Bronchial epithelial cell (primary cell): ENCODE measurements at regions not wholly inside any gene's neighbourhood (a gene's known extent, or its start where the extent isn't known, plus 50 kb on each side); places are given as distances from the start of the nearest gene placed in this dataset.
A peak's percentile ranks its signal among the peaks of the same experiment; 100 is the strongest.

ENCODE experiments used
- DNase-seq: peaks from one replicate; pipeline ENCODE4 v3.0.0-alpha.2; 2010; ENCODE audit warnings: low read depth
- FAIRE-seq: peaks from 2 replicates; lab custom pipeline; 2011; peaks lifted over from hg19 to GRCh38; lab: Jason Lieb, UNC
- H3K27me3 ChIP-seq: 2 replicates; pipeline ENCODE4 v1.5.1; 2011; ENCODE audit warnings: low read length; ENCODE audit not compliant: control insufficient read depth, insufficient read depth
- H3K36me3 ChIP-seq: 2 replicates; pipeline ENCODE4 v1.5.1; 2011; ENCODE audit warnings: low read length; ENCODE audit not compliant: control insufficient read depth, insufficient read depth
- H3K4me3 ChIP-seq: 2 replicates; pipeline ENCODE4 v1.5.1; 2011; ENCODE audit warnings: mild to moderate bottlenecking, low read depth, low read length, control low read depth
- CTCF ChIP-seq: IDR thresholded peaks from 2 replicates; pipeline ENCODE4 v1.5.1; 2011; ENCODE audit warnings: mild to moderate bottlenecking, moderate library complexity, low read length, control low read depth, inconsistent platforms; ENCODE audit not compliant: insufficient read depth, severe bottlenecking

- no peak for TF ChIP-seq CTCF
- DNase-seq: peak; percentile 59
- Histone ChIP-seq H3K36me3 (no peaks in the 10 kb centered on the region), H3K27me3 (no peaks in the 10 kb centered on the region), H3K4me3 (no peak overlapping the region)
- FAIRE-seq: peak; percentile 18
These were observed 586.9 kb upstream of the NR3C2 start for GRCh38 chr4:149029056-149029651.

DNA sequence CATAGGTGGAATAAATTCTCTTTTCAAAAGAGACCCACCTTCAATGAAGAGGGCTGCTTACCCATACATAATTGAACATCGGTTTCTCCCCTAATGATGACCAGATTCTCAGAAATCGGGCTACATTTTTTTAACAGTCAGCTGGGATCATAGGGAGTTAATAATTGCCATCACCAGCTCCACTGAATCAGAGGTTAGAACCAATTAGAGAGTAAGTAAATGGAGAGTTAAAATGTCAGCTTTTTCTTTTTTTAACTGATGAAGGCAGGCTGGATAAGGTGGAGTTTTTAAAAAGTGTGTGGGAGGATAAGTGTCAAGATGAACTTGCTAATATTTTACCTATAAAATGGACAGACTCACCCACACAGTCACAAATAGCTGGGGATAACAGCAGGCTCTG lies 584.5 kb upstream of the NR3C2 start:
- DNase-seq: no peak
- no peak for FAIRE-seq
- Histone ChIP-seq H3K36me3 (no peaks in the 10 kb centered on the region), H3K4me3 (no peak overlapping the region), H3K27me3 (no peaks in the 10 kb centered on the region)
- no peak for TF ChIP-seq CTCF

DNA sequence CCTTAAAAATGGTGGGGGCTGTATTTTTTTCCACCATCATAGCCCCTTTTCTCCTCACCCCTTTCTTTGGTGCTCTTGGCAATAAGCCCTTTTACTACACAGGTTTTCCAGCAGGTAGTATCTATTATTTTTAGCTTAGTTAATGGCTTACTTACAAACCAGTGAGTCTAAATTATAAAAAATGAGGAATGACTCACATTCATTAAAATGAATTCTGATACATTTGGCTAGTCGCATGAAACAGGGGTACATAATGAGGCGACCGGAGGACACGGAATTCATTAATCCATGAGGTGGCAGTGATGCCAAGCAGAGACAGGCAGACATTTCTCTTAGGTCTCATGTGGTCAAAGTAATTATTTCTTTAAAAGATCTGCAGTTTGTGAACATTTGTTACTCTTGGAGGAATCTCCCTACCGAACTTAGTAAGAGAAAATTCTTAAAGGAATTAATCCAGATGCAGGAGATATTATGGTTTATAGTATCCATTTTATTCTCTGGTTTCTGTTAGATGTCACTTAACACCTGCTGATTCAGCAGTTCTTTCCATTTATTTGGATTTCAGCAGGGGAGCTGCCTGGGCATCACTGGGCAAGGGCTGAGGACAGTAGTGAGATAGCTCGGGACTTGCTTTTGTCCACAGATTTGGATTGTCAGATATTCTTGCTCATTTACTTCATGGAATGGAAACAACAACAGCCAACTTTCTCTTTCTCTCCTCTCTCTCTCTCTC lies 575.0 kb upstream of the NR3C2 start:
- no peak for FAIRE-seq

DNA sequence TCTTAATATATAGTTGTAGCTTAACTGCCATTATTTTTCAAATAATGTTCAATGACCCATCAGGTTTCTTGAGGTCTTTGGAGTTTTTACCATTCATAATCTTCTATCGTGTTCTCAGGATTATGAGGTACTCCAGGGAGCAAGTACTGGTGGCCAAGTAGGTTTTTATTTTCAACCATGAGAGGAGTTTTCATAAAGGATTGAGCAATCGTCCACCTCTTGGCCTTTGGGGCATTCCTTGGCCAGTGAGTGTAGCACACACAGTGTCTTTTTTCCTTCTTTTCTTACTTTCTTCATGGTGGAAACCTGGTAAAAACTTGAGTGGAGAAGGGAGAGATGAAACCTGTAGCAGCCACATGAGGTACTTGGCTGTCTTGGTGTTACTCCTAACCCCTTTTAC lies 567.0 kb upstream of the NR3C2 start:
- Histone ChIP-seq H3K27me3 (no peaks in the 10 kb centered on the region), H3K4me3 (no peak overlapping the region), H3K36me3 (no peaks in the 10 kb centered on the region)
- TF ChIP-seq CTCF: no peak
- no peak for DNase-seq
- no peak for FAIRE-seq

More for the DNA sequence above, 575.0 kb upstream of the NR3C2 start:
- no peak overlapping the region for H3K4me3 ChIP-seq
- DNase-seq: no peak
- no peak for TF ChIP-seq CTCF
- no peaks in the 10 kb centered on the region for H3K36me3 ChIP-seq
- H3K27me3 ChIP-seq: no peaks in the 10 kb centered on the region

- TF ChIP-seq CTCF: no peak
- no peak for FAIRE-seq
- no peaks in the 10 kb centered on the region for H3K36me3 ChIP-seq
- H3K4me3 ChIP-seq: no peak overlapping the region
- DNase-seq: no peak
- no peaks in the 10 kb centered on the region for H3K27me3 ChIP-seq
These were observed 566.3 kb upstream of the NR3C2 start for GRCh38 chr4:149008415-149009025.
